H1 (cell line): ENCODE measurements at regions not wholly inside any gene's neighbourhood (a gene's known extent, or its start where the extent isn't known, plus 50 kb on each side); places are given as distances from the start of the nearest gene placed in this dataset.

Source experiments
- BRCA1 ChIP-seq: IDR thresholded peaks from 2 replicates; pipeline ENCODE4 v1.6.1; 2012; ENCODE audit warnings: low read depth, low read length, improper control_type of control experiment
- POLR2AphosphoS5 ChIP-seq: IDR thresholded peaks from 2 replicates; pipeline ENCODE4 v1.6.1; 2011; ENCODE audit warnings: low read depth, low read length
- RAD21 ChIP-seq, 2 experiments: IDR thresholded peaks in 1 of 2; conservative IDR thresholded peaks in 1 of 2; 2 replicates each; pipeline ENCODE4 v1.6.1; 2011; ENCODE audit warnings: low read depth in 2 of 2, low read length in 2 of 2, improper control_type of control experiment in 1 of 2, inconsistent platforms in 1 of 2, mild to moderate bottlenecking in 1 of 2, moderate library complexity in 1 of 2
- SIN3A ChIP-seq, 2 experiments: IDR thresholded peaks in 1 of 2; conservative IDR thresholded peaks in 1 of 2; 2 replicates each; pipeline ENCODE4 v1.6.1; 2011 to 2012; ENCODE audit warnings: low read length in 2 of 2, improper control_type of control experiment in 1 of 2, low read depth in 1 of 2, mild to moderate bottlenecking in 1 of 2
- SP1 ChIP-seq: IDR thresholded peaks from 2 replicates; pipeline ENCODE4 v1.6.1; 2011; ENCODE audit warnings: low read depth, low read length
- SP2 ChIP-seq: IDR thresholded peaks from 2 replicates; pipeline ENCODE4 v1.6.1; 2012; ENCODE audit warnings: mild to moderate bottlenecking, low read length, inconsistent platforms
- ZNF274 ChIP-seq: IDR thresholded peaks from 2 replicates; pipeline ENCODE4 v1.7.0; 2012; ENCODE audit warnings: low read length, borderline replicate concordance; ENCODE audit errors: extremely low read depth
- TF ChIP-seq, protein P1 (sequence below), 3 experiments: IDR thresholded peaks; 1 replicate in 2 of 3; 2 replicates in 1 of 3; pipeline versions ENCODE4 v1.5.1 to v1.6.1; 2011; ENCODE audit warnings: low read length in 3 of 3, mild to moderate bottlenecking in 3 of 3, inconsistent platforms in 2 of 3, low read depth in 1 of 3, moderate library complexity in 1 of 3; ENCODE audit not compliant: insufficient read depth in 1 of 3; ENCODE audit errors: control extremely low read depth in 1 of 3
- TF ChIP-seq, protein P2 (sequence below): IDR thresholded peaks from 2 replicates; pipeline ENCODE4 v1.6.1; 2012; ENCODE audit warnings: low read length, inconsistent platforms
- TF ChIP-seq, protein P3 (sequence below): fragments of 300-600 bp; sonication (generic); IDR thresholded peaks from 2 replicates; pipeline ENCODE4 v1.7.1; 2012; ENCODE audit warnings: low read length, moderate library complexity, mild to moderate bottlenecking, inconsistent platforms; ENCODE audit not compliant: insufficient replicate concordance
- TF ChIP-seq, protein P4 (sequence below): IDR thresholded peaks from 2 replicates; pipeline ENCODE4 v1.6.1; 2012; ENCODE audit warnings: inconsistent platforms

DNA sequence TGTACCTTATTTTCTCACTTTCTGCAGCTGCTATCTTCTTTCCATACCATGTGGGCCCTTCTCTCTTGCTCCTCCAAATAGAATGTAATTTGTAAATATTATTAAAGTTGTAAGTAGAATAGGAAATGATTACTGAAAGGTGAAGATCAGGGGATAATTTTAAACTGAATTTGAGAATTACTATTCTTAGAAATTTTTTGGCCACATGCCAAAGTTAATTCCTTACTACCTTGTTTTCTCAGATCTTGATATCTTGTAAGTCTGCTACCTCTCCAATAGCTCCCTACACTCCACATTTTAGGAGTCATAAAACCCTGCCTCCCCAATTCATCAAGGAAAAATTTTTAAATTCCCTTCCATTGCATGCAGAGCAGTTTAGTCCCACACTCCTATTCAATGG, 442.7 kb downstream of the SATB2 start:
- TF ChIP-seq, protein P1, sequence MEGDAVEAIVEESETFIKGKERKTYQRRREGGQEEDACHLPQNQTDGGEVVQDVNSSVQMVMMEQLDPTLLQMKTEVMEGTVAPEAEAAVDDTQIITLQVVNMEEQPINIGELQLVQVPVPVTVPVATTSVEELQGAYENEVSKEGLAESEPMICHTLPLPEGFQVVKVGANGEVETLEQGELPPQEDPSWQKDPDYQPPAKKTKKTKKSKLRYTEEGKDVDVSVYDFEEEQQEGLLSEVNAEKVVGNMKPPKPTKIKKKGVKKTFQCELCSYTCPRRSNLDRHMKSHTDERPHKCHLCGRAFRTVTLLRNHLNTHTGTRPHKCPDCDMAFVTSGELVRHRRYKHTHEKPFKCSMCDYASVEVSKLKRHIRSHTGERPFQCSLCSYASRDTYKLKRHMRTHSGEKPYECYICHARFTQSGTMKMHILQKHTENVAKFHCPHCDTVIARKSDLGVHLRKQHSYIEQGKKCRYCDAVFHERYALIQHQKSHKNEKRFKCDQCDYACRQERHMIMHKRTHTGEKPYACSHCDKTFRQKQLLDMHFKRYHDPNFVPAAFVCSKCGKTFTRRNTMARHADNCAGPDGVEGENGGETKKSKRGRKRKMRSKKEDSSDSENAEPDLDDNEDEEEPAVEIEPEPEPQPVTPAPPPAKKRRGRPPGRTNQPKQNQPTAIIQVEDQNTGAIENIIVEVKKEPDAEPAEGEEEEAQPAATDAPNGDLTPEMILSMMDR (IDR thresholded peaks at IDR 0.05; ENCODE audit: control extremely low read depth in 1 of 3, insufficient read depth in 1 of 3, low read depth in 1 of 3, low read length in 3 of 3): no peak
- no peak for TF ChIP-seq SP2
- TF ChIP-seq POLR2AphosphoS5: no peak
- TF ChIP-seq, protein P2, sequence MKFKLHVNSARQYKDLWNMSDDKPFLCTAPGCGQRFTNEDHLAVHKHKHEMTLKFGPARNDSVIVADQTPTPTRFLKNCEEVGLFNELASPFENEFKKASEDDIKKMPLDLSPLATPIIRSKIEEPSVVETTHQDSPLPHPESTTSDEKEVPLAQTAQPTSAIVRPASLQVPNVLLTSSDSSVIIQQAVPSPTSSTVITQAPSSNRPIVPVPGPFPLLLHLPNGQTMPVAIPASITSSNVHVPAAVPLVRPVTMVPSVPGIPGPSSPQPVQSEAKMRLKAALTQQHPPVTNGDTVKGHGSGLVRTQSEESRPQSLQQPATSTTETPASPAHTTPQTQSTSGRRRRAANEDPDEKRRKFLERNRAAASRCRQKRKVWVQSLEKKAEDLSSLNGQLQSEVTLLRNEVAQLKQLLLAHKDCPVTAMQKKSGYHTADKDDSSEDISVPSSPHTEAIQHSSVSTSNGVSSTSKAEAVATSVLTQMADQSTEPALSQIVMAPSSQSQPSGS: no peak
- no peak for TF ChIP-seq RAD21 (IDR thresholded peaks at IDR 0.05 in 1 of 2, conservative IDR thresholded peaks at IDR 0.05 in 1 of 2; ENCODE audit: low read depth in 2 of 2, low read length in 2 of 2)
- TF ChIP-seq, protein P3, sequence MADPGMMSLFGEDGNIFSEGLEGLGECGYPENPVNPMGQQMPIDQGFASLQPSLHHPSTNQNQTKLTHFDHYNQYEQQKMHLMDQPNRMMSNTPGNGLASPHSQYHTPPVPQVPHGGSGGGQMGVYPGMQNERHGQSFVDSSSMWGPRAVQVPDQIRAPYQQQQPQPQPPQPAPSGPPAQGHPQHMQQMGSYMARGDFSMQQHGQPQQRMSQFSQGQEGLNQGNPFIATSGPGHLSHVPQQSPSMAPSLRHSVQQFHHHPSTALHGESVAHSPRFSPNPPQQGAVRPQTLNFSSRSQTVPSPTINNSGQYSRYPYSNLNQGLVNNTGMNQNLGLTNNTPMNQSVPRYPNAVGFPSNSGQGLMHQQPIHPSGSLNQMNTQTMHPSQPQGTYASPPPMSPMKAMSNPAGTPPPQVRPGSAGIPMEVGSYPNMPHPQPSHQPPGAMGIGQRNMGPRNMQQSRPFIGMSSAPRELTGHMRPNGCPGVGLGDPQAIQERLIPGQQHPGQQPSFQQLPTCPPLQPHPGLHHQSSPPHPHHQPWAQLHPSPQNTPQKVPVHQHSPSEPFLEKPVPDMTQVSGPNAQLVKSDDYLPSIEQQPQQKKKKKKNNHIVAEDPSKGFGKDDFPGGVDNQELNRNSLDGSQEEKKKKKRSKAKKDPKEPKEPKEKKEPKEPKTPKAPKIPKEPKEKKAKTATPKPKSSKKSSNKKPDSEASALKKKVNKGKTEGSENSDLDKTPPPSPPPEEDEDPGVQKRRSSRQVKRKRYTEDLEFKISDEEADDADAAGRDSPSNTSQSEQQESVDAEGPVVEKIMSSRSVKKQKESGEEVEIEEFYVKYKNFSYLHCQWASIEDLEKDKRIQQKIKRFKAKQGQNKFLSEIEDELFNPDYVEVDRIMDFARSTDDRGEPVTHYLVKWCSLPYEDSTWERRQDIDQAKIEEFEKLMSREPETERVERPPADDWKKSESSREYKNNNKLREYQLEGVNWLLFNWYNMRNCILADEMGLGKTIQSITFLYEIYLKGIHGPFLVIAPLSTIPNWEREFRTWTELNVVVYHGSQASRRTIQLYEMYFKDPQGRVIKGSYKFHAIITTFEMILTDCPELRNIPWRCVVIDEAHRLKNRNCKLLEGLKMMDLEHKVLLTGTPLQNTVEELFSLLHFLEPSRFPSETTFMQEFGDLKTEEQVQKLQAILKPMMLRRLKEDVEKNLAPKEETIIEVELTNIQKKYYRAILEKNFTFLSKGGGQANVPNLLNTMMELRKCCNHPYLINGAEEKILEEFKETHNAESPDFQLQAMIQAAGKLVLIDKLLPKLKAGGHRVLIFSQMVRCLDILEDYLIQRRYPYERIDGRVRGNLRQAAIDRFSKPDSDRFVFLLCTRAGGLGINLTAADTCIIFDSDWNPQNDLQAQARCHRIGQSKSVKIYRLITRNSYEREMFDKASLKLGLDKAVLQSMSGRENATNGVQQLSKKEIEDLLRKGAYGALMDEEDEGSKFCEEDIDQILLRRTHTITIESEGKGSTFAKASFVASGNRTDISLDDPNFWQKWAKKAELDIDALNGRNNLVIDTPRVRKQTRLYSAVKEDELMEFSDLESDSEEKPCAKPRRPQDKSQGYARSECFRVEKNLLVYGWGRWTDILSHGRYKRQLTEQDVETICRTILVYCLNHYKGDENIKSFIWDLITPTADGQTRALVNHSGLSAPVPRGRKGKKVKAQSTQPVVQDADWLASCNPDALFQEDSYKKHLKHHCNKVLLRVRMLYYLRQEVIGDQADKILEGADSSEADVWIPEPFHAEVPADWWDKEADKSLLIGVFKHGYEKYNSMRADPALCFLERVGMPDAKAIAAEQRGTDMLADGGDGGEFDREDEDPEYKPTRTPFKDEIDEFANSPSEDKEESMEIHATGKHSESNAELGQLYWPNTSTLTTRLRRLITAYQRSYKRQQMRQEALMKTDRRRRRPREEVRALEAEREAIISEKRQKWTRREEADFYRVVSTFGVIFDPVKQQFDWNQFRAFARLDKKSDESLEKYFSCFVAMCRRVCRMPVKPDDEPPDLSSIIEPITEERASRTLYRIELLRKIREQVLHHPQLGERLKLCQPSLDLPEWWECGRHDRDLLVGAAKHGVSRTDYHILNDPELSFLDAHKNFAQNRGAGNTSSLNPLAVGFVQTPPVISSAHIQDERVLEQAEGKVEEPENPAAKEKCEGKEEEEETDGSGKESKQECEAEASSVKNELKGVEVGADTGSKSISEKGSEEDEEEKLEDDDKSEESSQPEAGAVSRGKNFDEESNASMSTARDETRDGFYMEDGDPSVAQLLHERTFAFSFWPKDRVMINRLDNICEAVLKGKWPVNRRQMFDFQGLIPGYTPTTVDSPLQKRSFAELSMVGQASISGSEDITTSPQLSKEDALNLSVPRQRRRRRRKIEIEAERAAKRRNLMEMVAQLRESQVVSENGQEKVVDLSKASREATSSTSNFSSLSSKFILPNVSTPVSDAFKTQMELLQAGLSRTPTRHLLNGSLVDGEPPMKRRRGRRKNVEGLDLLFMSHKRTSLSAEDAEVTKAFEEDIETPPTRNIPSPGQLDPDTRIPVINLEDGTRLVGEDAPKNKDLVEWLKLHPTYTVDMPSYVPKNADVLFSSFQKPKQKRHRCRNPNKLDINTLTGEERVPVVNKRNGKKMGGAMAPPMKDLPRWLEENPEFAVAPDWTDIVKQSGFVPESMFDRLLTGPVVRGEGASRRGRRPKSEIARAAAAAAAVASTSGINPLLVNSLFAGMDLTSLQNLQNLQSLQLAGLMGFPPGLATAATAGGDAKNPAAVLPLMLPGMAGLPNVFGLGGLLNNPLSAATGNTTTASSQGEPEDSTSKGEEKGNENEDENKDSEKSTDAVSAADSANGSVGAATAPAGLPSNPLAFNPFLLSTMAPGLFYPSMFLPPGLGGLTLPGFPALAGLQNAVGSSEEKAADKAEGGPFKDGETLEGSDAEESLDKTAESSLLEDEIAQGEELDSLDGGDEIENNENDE: no peak
- TF ChIP-seq SP1: no peak
- no peak for TF ChIP-seq BRCA1
- TF ChIP-seq, protein P4, sequence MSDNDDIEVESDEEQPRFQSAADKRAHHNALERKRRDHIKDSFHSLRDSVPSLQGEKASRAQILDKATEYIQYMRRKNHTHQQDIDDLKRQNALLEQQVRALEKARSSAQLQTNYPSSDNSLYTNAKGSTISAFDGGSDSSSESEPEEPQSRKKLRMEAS: no peak
- TF ChIP-seq SIN3A (conservative IDR thresholded peaks at IDR 0.05 in 1 of 2, IDR thresholded peaks at IDR 0.05 in 1 of 2; ENCODE audit: low read depth in 1 of 2, low read length in 2 of 2): no peak
- no peak for TF ChIP-seq ZNF274
